IMR-90 (cell line): ENCODE measurements at regions not wholly inside any gene's neighbourhood (a gene's known extent, or its start where the extent isn't known, plus 50 kb on each side); places are given as distances from the start of the nearest gene placed in this dataset.

Experiments
- ATAC-seq: fragments of 200-7000 bp; cut with Tn5 transposase; 2 replicates; pipeline ENCODE4 v1.9.1; 2020; ENCODE audit warnings: low read depth, mild to moderate bottlenecking, moderate library complexity
- BruUV-seq: library from RNA; stranded (reverse); fragments of 400-500 nt; replicated peaks from 2 replicates; lab custom pipeline; 2021; lab: Mats Ljungman, UMichigan
- CTCF ChIA-PET: fragments of 300-600 bp; formaldehyde crosslinking; extraction: SDS; loops from one replicate; lab custom pipeline; 2021; ENCODE audit warnings: antibody characterized with exemption; lab: Yijun Ruan, JAX
- POLR2A ChIA-PET: fragments of 300-600 bp; sonication (Branson Sonifier 250); formaldehyde crosslinking; loops from one replicate; lab custom pipeline; 2022; ENCODE audit warnings: antibody characterized with exemption; ENCODE audit not compliant: unreplicated experiment; lab: Charles Lee
- DNase-seq: peaks from one replicate; pipeline ENCODE4 v3.0.0; 2013
- H2AFZ ChIP-seq: replicated peaks from 2 replicates; pipeline ENCODE3; 2013; ENCODE audit warnings: low read length, mild to moderate bottlenecking; ENCODE audit not compliant: poor library complexity
- H2AK5ac ChIP-seq: 2 replicates; pipeline ENCODE4 v1.6.1; 2013; ENCODE audit warnings: low read depth, low read length, inconsistent platforms
- H2AK9ac ChIP-seq: replicated peaks from 2 replicates; pipeline ENCODE3; 2013; ENCODE audit warnings: mild to moderate bottlenecking, low read depth, low read length, moderate library complexity; ENCODE audit not compliant: poor library complexity
- H2BK120ac ChIP-seq: 2 replicates; pipeline ENCODE4 v1.6.1; 2013; ENCODE audit warnings: low read depth, low read length, inconsistent platforms
- H2BK15ac ChIP-seq: 3 replicates; pipeline ENCODE4 v1.6.1; 2013; ENCODE audit warnings: low read depth, low read length, inconsistent platforms
- H2BK20ac ChIP-seq: 2 replicates; pipeline ENCODE4 v1.6.1; 2013; ENCODE audit warnings: low read depth, mild to moderate bottlenecking, inconsistent platforms, low read length, moderate library complexity
- H2BK5ac ChIP-seq: 2 replicates; pipeline ENCODE4 v1.6.1; 2013; ENCODE audit warnings: mild to moderate bottlenecking, low read depth, low read length, inconsistent platforms; ENCODE audit not compliant: poor library complexity, severe bottlenecking
- H3K14ac ChIP-seq: replicated peaks from 2 replicates; pipeline ENCODE4 v1.6.1; 2013; ENCODE audit warnings: low read depth, low read length, inconsistent platforms
- H3K18ac ChIP-seq: 2 replicates; pipeline ENCODE4 v1.6.1; 2013; ENCODE audit warnings: low read depth, low read length, control low read depth
- H3K23ac ChIP-seq: 2 replicates; pipeline ENCODE4 v1.6.1; 2013; ENCODE audit warnings: low read depth, low read length, inconsistent platforms
- H3K27ac ChIP-seq: 2 replicates; pipeline ENCODE4 v1.5.1; 2013; ENCODE audit warnings: mild to moderate bottlenecking, control low read depth, low read length; ENCODE audit not compliant: insufficient read depth
- H3K27me3 ChIP-seq: 2 replicates; pipeline ENCODE4 v1.6.1; 2013; ENCODE audit warnings: low read length; ENCODE audit not compliant: control insufficient read depth, insufficient read depth
- H3K36me3 ChIP-seq: 2 replicates; pipeline ENCODE4 v1.6.1; 2013; ENCODE audit warnings: low read length, mixed read lengths; ENCODE audit not compliant: control insufficient read depth, insufficient read depth
- H3K4ac ChIP-seq: 2 replicates; pipeline ENCODE4 v1.6.1; 2013; ENCODE audit warnings: low read depth, low read length, inconsistent platforms
- H3K4me1 ChIP-seq: 2 replicates; pipeline ENCODE4 v1.6.1; 2013; ENCODE audit warnings: low read length, mixed read lengths; ENCODE audit not compliant: control insufficient read depth, insufficient read depth
- H3K4me2 ChIP-seq: 2 replicates; pipeline ENCODE4 v1.6.1; 2013; ENCODE audit warnings: low read depth, mild to moderate bottlenecking, control low read depth, low read length, moderate library complexity
- H3K4me3 ChIP-seq: 2 replicates; pipeline ENCODE4 v1.5.1; 2013; ENCODE audit warnings: low read depth, mild to moderate bottlenecking, control low read depth, low read length, moderate library complexity; ENCODE audit not compliant: insufficient read depth
- H3K56ac ChIP-seq: 2 replicates; pipeline ENCODE4 v1.6.1; 2013; ENCODE audit warnings: low read length, inconsistent platforms; ENCODE audit not compliant: insufficient read depth; ENCODE audit errors: extremely low read depth
- H3K79me1 ChIP-seq, 2 experiments: 2 replicates each; pipeline ENCODE4 v1.6.1; 2013; ENCODE audit warnings: low read length in 2 of 2, inconsistent platforms in 1 of 2, low read depth in 1 of 2
- H3K9ac ChIP-seq: 2 replicates; pipeline ENCODE4 v1.6.1; 2013; ENCODE audit warnings: low read depth, low read length, control low read depth
- H3K9me1 ChIP-seq: 2 replicates; pipeline ENCODE4 v1.6.1; 2013; ENCODE audit warnings: low read length, inconsistent platforms; ENCODE audit not compliant: insufficient read depth
- H3K9me3 ChIP-seq: 2 replicates; pipeline ENCODE4 v1.6.1; 2013; ENCODE audit warnings: low read length; ENCODE audit not compliant: control insufficient read depth, insufficient read depth
- H4K20me1 ChIP-seq: 2 replicates; pipeline ENCODE4 v1.6.1; 2013; ENCODE audit warnings: low read length, inconsistent platforms; ENCODE audit not compliant: insufficient read depth
- H4K5ac ChIP-seq: 2 replicates; pipeline ENCODE4 v1.6.1; 2013; ENCODE audit warnings: mild to moderate bottlenecking, low read depth, low read length, control low read depth
- H4K8ac ChIP-seq, 2 experiments: 2 replicates each; pipeline ENCODE4 v1.6.1; 2013; ENCODE audit warnings: low read depth in 2 of 2, low read length in 2 of 2, control low read depth in 1 of 2, inconsistent platforms in 1 of 2
- H4K91ac ChIP-seq: 2 replicates; pipeline ENCODE4 v1.6.1; 2013; ENCODE audit warnings: low read depth, low read length, inconsistent platforms; ENCODE audit not compliant: insufficient read depth
- BHLHE40 ChIP-seq: fragments of 150-350 bp; IDR thresholded peaks from 2 replicates; pipeline ENCODE4 v1.6.1; 2016; ENCODE audit warnings: mild to moderate bottlenecking, low read depth, low read length
- CHD1 ChIP-seq: IDR thresholded peaks from 2 replicates; pipeline ENCODE4 v1.6.1; 2012; ENCODE audit warnings: low read depth, low read length, improper control_type of control experiment
- FOS ChIP-seq: fragments of 150-350 bp; IDR thresholded peaks from 2 replicates; pipeline ENCODE4 v1.6.1; 2016; ENCODE audit warnings: low read depth, low read length
- MAFK ChIP-seq: IDR thresholded peaks from 2 replicates; pipeline ENCODE4 v1.6.1; 2012; ENCODE audit warnings: low read depth, low read length, improper control_type of control experiment
- NFE2L2 ChIP-seq: fragments of 150-350 bp; IDR thresholded peaks from 2 replicates; pipeline ENCODE4 v1.6.1; 2016; ENCODE audit warnings: low read depth, mild to moderate bottlenecking, low read length
- POLR2A ChIP-seq: IDR thresholded peaks from 2 replicates; pipeline ENCODE4 v1.6.1; 2012; ENCODE audit warnings: mild to moderate bottlenecking, low read depth, low read length
- RAD21 ChIP-seq: IDR thresholded peaks from 2 replicates; pipeline ENCODE4 v1.6.1; 2012; ENCODE audit warnings: low read length, improper control_type of control experiment
- RCOR1 ChIP-seq: IDR thresholded peaks from 2 replicates; pipeline ENCODE4 v1.6.1; 2012; ENCODE audit warnings: mild to moderate bottlenecking, low read length, improper control_type of control experiment; ENCODE audit not compliant: insufficient replicate concordance
- RFX5 ChIP-seq: IDR thresholded peaks from 2 replicates; pipeline ENCODE4 v1.8.0; 2012; ENCODE audit warnings: low read depth, mild to moderate bottlenecking, low read length, moderate library complexity
- WGBS, 2 experiments: methylation state at CpG; one replicate each; pipeline versions ENCODE4 v1.1.5 to v1.1.7; 2013; ENCODE audit warnings: missing lambda C conversion rate in 2 of 2; ENCODE audit not compliant: insufficient read length in 1 of 2; ENCODE audit errors: extremely low coverage in 2 of 2; 5-methylcytosine and 5-hydroxymethylcytosine counted together
- dilution Hi-C: fragments of 300-500 bp; cut with HindIII; formaldehyde crosslinking; loops from one replicate; pipeline ENCODE4 v1.14.3; 2018; ENCODE audit warnings: low sequenced_read_pairs; ENCODE audit not compliant: unreplicated experiment
- in situ Hi-C: fragments of 300-500 bp; cut with MboI; formaldehyde crosslinking; loops from 3 replicates; pipeline ENCODE4 v1.14.3; 2019; ENCODE audit warnings: low sequenced_read_pairs, inconsistent platforms, mixed read lengths
- intact Hi-C: fragments of 100-400 bp; cut with micrococcal nuclease; formaldehyde crosslinking; loops from 2 replicates; pipeline ENCODE4 v1.10.0; 2022
- TF ChIP-seq, protein P1 (sequence below): conservative IDR thresholded peaks from 2 replicates; pipeline ENCODE4 v1.5.1; 2012; ENCODE audit warnings: mild to moderate bottlenecking, low read depth, low read length, improper control_type of control experiment
- TF ChIP-seq, protein P2 (sequence below): fragments of 150-350 bp; IDR thresholded peaks from 2 replicates; pipeline ENCODE4 v1.6.1; 2017; ENCODE audit warnings: mild to moderate bottlenecking, antibody characterized with exemption, low read length, low read depth

DNA sequence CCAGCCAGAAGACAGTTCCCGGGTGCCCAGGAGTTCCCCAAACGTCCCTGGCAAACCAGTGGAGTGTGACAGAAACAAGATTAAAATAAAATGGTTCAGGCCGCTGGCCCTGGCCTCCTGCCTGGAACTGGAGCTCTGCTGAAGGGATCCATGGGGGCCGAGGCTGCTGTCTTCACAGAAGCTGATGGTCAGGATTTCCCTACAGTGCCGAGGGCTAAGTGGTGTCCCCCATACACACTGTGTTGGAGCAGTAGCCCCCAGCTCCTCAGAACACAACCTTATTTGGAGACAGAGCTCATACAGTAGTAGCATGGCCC, 55.9 kb downstream of the MRPL36 start:
- no peak overlapping the region for H2BK5ac ChIP-seq
- H3K23ac ChIP-seq, result no peak overlapping the region

More for the DNA sequence above, 55.9 kb downstream of the MRPL36 start:
- Histone ChIP-seq H2AFZ (no peak overlapping the region), H3K36me3 (no peaks in the 10 kb centered on the region), H4K5ac (no peak overlapping the region), H4K20me1 (no peaks in the 10 kb centered on the region), H2AK9ac (no peak overlapping the region), H3K14ac (no peak overlapping the region), H3K9me3 (no peaks in the 10 kb centered on the region), H3K56ac (no peak overlapping the region), H3K9me1 (no peaks in the 10 kb centered on the region), H3K4me3 (no peak overlapping the region), H4K91ac (no peak overlapping the region), H2BK20ac (no peak overlapping the region), H3K4ac (no peak overlapping the region), H2BK120ac (no peak overlapping the region), H3K9ac (no peak overlapping the region), H2AK5ac (no peak overlapping the region), H3K27me3 (peaks cover 6% of the 10 kb centered on the region; the same call in 1 of the 2 replicates), H3K4me1 (no peaks in the 10 kb centered on the region), H2BK15ac (no peak overlapping the region), H3K4me2 (no peak overlapping the region), H3K79me1 (no peaks in the 10 kb centered on the region), H4K8ac (no peak overlapping the region), H3K18ac (no peak overlapping the region), H3K27ac (no peak overlapping the region)
- WGBS, 2 experiments, result 50% methylated on average over 1 of the region's 5 CpGs; no CpG with 5 or more reads in 1 of the 2 experiments
- CTCF ChIA-PET, result no interaction called here
- no TSS peak for BruUV-seq
- TF ChIP-seq MAFK (no peak), CHD1 (no peak), BHLHE40 (no peak), RFX5 (no peak), NFE2L2 (no peak), RAD21 (no peak), FOS (no peak), RCOR1 (no peak), POLR2A (no peak)
- TF ChIP-seq, protein P1, sequence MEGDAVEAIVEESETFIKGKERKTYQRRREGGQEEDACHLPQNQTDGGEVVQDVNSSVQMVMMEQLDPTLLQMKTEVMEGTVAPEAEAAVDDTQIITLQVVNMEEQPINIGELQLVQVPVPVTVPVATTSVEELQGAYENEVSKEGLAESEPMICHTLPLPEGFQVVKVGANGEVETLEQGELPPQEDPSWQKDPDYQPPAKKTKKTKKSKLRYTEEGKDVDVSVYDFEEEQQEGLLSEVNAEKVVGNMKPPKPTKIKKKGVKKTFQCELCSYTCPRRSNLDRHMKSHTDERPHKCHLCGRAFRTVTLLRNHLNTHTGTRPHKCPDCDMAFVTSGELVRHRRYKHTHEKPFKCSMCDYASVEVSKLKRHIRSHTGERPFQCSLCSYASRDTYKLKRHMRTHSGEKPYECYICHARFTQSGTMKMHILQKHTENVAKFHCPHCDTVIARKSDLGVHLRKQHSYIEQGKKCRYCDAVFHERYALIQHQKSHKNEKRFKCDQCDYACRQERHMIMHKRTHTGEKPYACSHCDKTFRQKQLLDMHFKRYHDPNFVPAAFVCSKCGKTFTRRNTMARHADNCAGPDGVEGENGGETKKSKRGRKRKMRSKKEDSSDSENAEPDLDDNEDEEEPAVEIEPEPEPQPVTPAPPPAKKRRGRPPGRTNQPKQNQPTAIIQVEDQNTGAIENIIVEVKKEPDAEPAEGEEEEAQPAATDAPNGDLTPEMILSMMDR, result no peak
- TF ChIP-seq, protein P2, sequence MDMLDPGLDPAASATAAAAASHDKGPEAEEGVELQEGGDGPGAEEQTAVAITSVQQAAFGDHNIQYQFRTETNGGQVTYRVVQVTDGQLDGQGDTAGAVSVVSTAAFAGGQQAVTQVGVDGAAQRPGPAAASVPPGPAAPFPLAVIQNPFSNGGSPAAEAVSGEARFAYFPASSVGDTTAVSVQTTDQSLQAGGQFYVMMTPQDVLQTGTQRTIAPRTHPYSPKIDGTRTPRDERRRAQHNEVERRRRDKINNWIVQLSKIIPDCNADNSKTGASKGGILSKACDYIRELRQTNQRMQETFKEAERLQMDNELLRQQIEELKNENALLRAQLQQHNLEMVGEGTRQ, result no peak
- DNase-seq, result no peak
- intact Hi-C loops (no loop called here), in situ Hi-C loops (no loop called here), dilution Hi-C loops (no loop called here)
- ATAC-seq, result no peak
- POLR2A ChIA-PET, result no interaction called here
